ENCODE measurements at regions not wholly inside any gene's neighbourhood (a gene's known extent, or its start where the extent isn't known, plus 50 kb on each side); places are given as distances from the start of the nearest gene placed in this dataset.
A peak's percentile ranks its signal among the peaks of the same experiment; 100 is the strongest.

DNA sequence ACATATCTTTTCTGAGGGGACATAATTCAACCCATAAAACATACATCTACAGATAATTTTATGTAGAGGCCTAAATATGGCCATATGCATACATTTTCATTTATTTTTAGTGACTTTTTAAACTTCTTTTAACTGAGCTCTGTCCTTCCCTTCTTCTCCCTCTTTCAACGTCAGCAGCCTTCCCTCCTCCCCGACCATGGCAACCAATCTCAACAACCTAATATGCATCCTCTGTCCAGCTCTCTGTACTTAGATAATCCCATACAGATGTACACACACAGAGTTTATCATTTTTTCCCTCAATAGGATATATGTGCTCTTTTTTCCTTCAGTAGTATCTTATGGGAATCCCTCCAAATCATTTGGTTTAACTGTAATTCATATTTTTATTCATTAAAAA lies 94.3 kb downstream of the CCDC71L start:
- Mint-ChIP-seq H3K27ac (ENCODE audit: unreplicated experiment) (no peak overlapping the region), H3K27me3 (ENCODE audit: unreplicated experiment) (no peaks in the 10 kb centered on the region), H3K4me3 (ENCODE audit: low read depth, unreplicated experiment) (no peak overlapping the region), H3K4me1 (ENCODE audit: low read depth, unreplicated experiment) (peaks cover 23% of the 10 kb centered on the region), H3K9me3 (ENCODE audit: low read depth, unreplicated experiment) (peaks cover 5% of the 10 kb centered on the region), H3K36me3 (ENCODE audit: insufficient read depth, unreplicated experiment) (peaks cover 11% of the 10 kb centered on the region)
- CTCF ChIA-PET = no interaction called here
- BruUV-seq (replicated peaks) = no TSS peak
- TF ChIP-seq, protein P1, sequence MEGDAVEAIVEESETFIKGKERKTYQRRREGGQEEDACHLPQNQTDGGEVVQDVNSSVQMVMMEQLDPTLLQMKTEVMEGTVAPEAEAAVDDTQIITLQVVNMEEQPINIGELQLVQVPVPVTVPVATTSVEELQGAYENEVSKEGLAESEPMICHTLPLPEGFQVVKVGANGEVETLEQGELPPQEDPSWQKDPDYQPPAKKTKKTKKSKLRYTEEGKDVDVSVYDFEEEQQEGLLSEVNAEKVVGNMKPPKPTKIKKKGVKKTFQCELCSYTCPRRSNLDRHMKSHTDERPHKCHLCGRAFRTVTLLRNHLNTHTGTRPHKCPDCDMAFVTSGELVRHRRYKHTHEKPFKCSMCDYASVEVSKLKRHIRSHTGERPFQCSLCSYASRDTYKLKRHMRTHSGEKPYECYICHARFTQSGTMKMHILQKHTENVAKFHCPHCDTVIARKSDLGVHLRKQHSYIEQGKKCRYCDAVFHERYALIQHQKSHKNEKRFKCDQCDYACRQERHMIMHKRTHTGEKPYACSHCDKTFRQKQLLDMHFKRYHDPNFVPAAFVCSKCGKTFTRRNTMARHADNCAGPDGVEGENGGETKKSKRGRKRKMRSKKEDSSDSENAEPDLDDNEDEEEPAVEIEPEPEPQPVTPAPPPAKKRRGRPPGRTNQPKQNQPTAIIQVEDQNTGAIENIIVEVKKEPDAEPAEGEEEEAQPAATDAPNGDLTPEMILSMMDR (IDR thresholded peaks at IDR 0.05; ENCODE audit: unreplicated experiment) = no peak
- DNase-seq = no peak
- intact Hi-C loops (cut with micrococcal nuclease; ENCODE audit: unreplicated experiment) = no loop called here

DNA sequence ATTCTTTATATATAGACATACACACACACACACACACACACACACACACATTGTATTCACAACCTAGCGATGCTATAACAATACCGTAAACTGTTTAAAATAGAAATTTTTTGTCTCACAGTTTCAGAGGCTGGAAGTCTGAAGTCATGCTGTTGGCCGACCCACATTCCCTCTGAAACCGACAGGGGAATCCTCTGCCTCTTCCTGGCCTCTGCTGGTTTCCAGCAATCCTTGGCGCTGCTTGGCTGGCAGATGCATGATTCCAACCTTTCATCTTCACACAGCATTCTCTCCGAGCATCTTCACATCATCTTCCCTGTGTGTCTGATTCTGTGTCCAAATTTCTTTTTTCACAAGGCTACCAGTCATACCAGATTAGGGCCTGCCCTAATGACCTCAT lies 94.8 kb downstream of the CCDC71L start:
- Mint-ChIP-seq H3K27me3 (ENCODE audit: unreplicated experiment) (no peaks in the 10 kb centered on the region), H3K4me3 (ENCODE audit: low read depth, unreplicated experiment) (no peak overlapping the region), H3K36me3 (ENCODE audit: insufficient read depth, unreplicated experiment) (peaks cover 11% of the 10 kb centered on the region), H3K27ac (ENCODE audit: unreplicated experiment) (no peak overlapping the region), H3K4me1 (ENCODE audit: low read depth, unreplicated experiment) (peaks cover 23% of the 10 kb centered on the region), H3K9me3 (ENCODE audit: low read depth, unreplicated experiment) (peaks cover 5% of the 10 kb centered on the region)
- TF ChIP-seq, protein P1 (IDR thresholded peaks at IDR 0.05; ENCODE audit: unreplicated experiment) = no peak
- intact Hi-C loops (cut with micrococcal nuclease; ENCODE audit: unreplicated experiment) = no loop called here
- no peak for DNase-seq
- no TSS peak for BruUV-seq (replicated peaks)
- CTCF ChIA-PET = no interaction called here

DNA sequence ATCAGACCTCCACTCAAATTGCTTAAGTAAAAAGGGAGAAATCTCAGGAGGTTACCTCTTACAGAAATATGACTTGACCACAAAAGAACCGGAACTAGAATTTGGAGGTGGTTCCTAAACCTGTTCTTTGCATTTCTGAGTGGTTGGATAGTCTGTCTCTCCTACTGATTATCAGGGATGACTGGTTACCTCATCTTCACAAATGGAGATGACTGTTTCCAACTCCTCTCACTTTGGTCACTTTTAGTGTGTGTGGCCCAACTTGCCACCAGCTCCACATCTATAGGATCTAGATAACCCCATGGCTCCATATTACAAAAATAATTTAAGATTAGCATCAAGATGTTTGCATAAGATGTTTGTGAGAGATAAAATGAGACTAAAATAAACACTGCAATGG lies 95.5 kb downstream of the CCDC71L start:
- Mint-ChIP-seq H3K36me3 (ENCODE audit: insufficient read depth, unreplicated experiment) (peaks cover 11% of the 10 kb centered on the region), H3K27me3 (ENCODE audit: unreplicated experiment) (no peaks in the 10 kb centered on the region), H3K4me1 (ENCODE audit: low read depth, unreplicated experiment) (peaks cover 23% of the 10 kb centered on the region), H3K4me3 (ENCODE audit: low read depth, unreplicated experiment) (no peak overlapping the region), H3K27ac (ENCODE audit: unreplicated experiment) (no peak overlapping the region), H3K9me3 (ENCODE audit: low read depth, unreplicated experiment) (peaks cover 5% of the 10 kb centered on the region)
- intact Hi-C loops (cut with micrococcal nuclease; ENCODE audit: unreplicated experiment) = no loop called here
- DNase-seq = no peak
- CTCF ChIA-PET = no interaction called here
- BruUV-seq (replicated peaks) = no TSS peak
- TF ChIP-seq, protein P1 (IDR thresholded peaks at IDR 0.05; ENCODE audit: unreplicated experiment) = no peak

DNA sequence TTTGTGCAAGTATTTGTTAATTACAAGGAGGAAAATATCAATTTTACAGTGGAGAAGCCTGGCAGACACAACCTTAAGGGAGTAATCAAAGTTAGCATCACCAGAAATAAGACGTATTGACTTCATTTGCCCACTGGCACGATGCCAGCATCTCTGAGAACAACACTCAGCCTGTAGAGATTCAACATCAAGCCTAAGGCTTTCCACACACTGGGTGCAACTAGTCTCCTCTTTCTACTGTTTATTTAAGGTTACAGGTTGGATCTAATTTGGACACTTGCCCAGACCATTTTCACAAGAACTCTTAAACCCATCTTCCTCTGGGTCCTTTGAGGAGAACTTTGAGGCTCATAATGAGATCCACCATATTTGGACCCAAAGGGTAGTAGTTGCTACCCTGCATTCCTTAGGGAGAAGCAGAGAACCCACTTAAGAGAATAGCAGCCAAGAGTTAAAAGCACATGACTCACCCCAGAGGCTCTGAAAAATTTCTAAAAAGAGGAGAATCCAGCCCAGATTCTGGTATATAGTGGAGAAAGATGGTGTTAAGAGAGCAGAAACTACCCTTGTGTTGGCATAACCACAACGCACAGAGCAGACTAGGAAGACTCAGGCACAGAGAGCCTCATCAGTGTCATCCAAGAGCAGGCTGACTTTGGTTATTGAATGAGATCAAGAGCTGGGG lies 97.3 kb downstream of the CCDC71L start:
- Mint-ChIP-seq H3K36me3 (ENCODE audit: insufficient read depth, unreplicated experiment) (peaks cover 3% of the 10 kb centered on the region), H3K4me3 (ENCODE audit: low read depth, unreplicated experiment) (no peak overlapping the region), H3K27me3 (ENCODE audit: unreplicated experiment) (no peaks in the 10 kb centered on the region), H3K27ac (ENCODE audit: unreplicated experiment) (no peak overlapping the region), H3K9me3 (ENCODE audit: low read depth, unreplicated experiment) (peaks cover 2% of the 10 kb centered on the region), H3K4me1 (ENCODE audit: low read depth, unreplicated experiment) (peaks cover 10% of the 10 kb centered on the region)
- CTCF ChIA-PET = no interaction called here
- intact Hi-C loops (cut with micrococcal nuclease; ENCODE audit: unreplicated experiment) = no loop called here
- TF ChIP-seq, protein P1 (IDR thresholded peaks at IDR 0.05; ENCODE audit: unreplicated experiment) = no peak
- peak; percentile 26 for DNase-seq
- no TSS peak for BruUV-seq (replicated peaks)

Measured in Calu3 (cell line).